ENCODE measurements at regions not wholly inside any gene's neighbourhood (a gene's known extent, or its start where the extent isn't known, plus 50 kb on each side); places are given as distances from the start of the nearest gene placed in this dataset.

DNA sequence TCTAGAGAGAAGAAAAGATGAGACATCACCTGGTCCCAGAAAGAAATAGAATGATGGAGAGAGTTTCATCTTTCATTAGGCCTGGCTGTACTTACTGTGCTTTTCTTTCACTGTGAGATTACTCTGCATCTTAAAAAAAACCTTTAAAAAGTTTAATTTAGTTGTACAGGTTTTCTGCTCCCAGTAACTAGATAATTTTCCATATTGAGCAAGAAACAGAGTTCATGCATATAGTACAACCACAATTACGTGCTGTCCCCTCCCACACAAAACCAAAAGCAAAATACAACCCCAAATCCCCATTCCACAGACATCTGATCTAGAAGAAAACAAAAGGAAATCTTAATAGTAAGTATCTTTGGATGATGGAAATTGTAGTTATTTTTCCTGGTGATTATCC is 371.2 kb downstream of the SH2D1A start:
- Histone ChIP-seq H3K79me2 (ENCODE audit: control insufficient read depth, insufficient read depth, low read length) (no peaks in the 10 kb centered on the region), H3K9ac (ENCODE audit: insufficient read depth in 1 of 2, low read depth in 2 of 2, low read length in 2 of 2) (no peak overlapping the region), H3K4me3 (no peak overlapping the region), H3K36me3 (ENCODE audit: control insufficient read depth, insufficient read depth, low read length) (no peaks in the 10 kb centered on the region), H3K9me1 (ENCODE audit: control insufficient read depth, insufficient read depth, low read length) (no peaks in the 10 kb centered on the region), H3K4me2 (ENCODE audit: insufficient read depth, low read length) (no peak overlapping the region), H2AFZ (ENCODE audit: low read depth, low read length) (no peak overlapping the region), H3K27ac (ENCODE audit: extremely low read depth, low read depth, low read length) (no peak overlapping the region), H4K20me1 (replicated peaks; ENCODE audit: control insufficient read depth, insufficient read depth, low read length) (no peaks in the 10 kb centered on the region), H3K4me1 (replicated peaks in 1 of 2; ENCODE audit: control insufficient read depth in 2 of 2, insufficient read depth in 2 of 2, low read length in 2 of 2) (no peaks in the 10 kb centered on the region), H3K27me3 (ENCODE audit: control insufficient read depth in 2 of 2, insufficient read depth in 2 of 2, low read length in 2 of 2) (no peaks in the 10 kb centered on the region), H3K9me3 (replicated peaks; ENCODE audit: control insufficient read depth, insufficient read depth, low read depth, low read length) (no peaks in the 10 kb centered on the region)
- intact Hi-C loops (cut with micrococcal nuclease) (no loop called here), in situ Hi-C loops (cut with MboI) (no loop called here)
- DNase-seq (ENCODE audit: extremely low read depth in 1 of 4, low spot score in 3 of 4) (no peak), FAIRE-seq (no peak), ATAC-seq (no peak)
- 10% methylated on average over 1 of the region's 1 CpG for WGBS (ENCODE audit: insufficient coverage, low coverage, missing lambda C conversion rate)
- POLR2A ChIA-PET, result no interaction called here
- BruUV-seq (replicated peaks), result no TSS peak
- CTCF ChIA-PET (ENCODE audit: low intra/inter-chr PET ratio), result no interaction called here
- TF ChIP-seq SOX6 (IDR thresholded peaks at IDR 0.05), result no peak
- TF ChIP-seq, protein P1, sequence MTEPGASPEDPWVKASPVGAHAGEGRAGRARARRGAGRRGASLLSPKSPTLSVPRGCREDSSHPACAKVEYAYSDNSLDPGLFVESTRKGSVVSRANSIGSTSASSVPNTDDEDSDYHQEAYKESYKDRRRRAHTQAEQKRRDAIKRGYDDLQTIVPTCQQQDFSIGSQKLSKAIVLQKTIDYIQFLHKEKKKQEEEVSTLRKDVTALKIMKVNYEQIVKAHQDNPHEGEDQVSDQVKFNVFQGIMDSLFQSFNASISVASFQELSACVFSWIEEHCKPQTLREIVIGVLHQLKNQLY (CRISPR knock-in tag; conservative IDR thresholded peaks at IDR 0.05), result no peak
- TF ChIP-seq RFX7 (CRISPR knock-in tag; IDR thresholded peaks at IDR 0.05), result no peak
- no peak for TF ChIP-seq CEBPG (CRISPR knock-in tag; IDR thresholded peaks at IDR 0.05)
- no peak for TF ChIP-seq CEBPG (tag; conservative IDR thresholded peaks at IDR 0.05 in 1 of 2, IDR thresholded peaks at IDR 0.05 in 1 of 2)
- TF ChIP-seq, protein P2, sequence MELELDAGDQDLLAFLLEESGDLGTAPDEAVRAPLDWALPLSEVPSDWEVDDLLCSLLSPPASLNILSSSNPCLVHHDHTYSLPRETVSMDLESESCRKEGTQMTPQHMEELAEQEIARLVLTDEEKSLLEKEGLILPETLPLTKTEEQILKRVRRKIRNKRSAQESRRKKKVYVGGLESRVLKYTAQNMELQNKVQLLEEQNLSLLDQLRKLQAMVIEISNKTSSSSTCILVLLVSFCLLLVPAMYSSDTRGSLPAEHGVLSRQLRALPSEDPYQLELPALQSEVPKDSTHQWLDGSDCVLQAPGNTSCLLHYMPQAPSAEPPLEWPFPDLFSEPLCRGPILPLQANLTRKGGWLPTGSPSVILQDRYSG (tag; conservative IDR thresholded peaks at IDR 0.05; ENCODE audit: low read depth), result no peak
- TF ChIP-seq CC2D1A (IDR thresholded peaks at IDR 0.05), result no peak
- TF ChIP-seq MYBL2 (IDR thresholded peaks at IDR 0.05; ENCODE audit: low read depth), result no peak
- TF ChIP-seq MYBL2 (CRISPR knock-in tag; IDR thresholded peaks at IDR 0.05; ENCODE audit: borderline replicate concordance), result no peak

All from K562 (cell line).